Ovary (tissue), 7 donors: ENCODE measurements at regions not wholly inside any gene's neighbourhood (a gene's known extent, or its start where the extent isn't known, plus 50 kb on each side); places are given as distances from the start of the nearest gene placed in this dataset.

Source experiments
- DNase-seq, 5 donors: peaks; one replicate each; pipeline ENCODE4 v3.0.0-alpha.2; 2019 to 2020
- H3K27ac ChIP-seq, 2 donors: fragments of 200-600 bp; one replicate each; pipeline versions ENCODE4 v1.5.1 to v1.8.0; 2019 to 2022
- H3K27me3 ChIP-seq: fragments of 200-600 bp; one replicate; pipeline ENCODE4 v1.8.0; 2022
- H3K36me3 ChIP-seq: fragments of 200-600 bp; sonication (generic); one replicate; pipeline ENCODE4 v1.5.1; 2019
- H3K4me1 ChIP-seq: one replicate; pipeline ENCODE4 v1.8.1; 2013; ENCODE audit warnings: mild to moderate bottlenecking, moderate library complexity; ENCODE audit not compliant: insufficient read depth
- H3K4me3 ChIP-seq: fragments of 200-600 bp; sonication (generic); one replicate; pipeline ENCODE4 v1.5.1; 2017
- H3K9me3 ChIP-seq, 2 donors: fragments of 200-600 bp in 1 of 2; sonication (generic) in 1 of 2; one replicate each; pipeline versions ENCODE4 v1.5.1 to v1.8.1; 2013 to 2019; ENCODE audit warnings: mild to moderate bottlenecking in 1 of 2, moderate library complexity in 1 of 2
- CTCF ChIP-seq, 3 donors: fragments of 450-650 bp in 2 of 3; fragments of 200-600 bp in 1 of 3; IDR thresholded peaks; one replicate each; pipeline versions ENCODE4 v1.5.1 to v1.8.0; 2016 to 2022; ENCODE audit warnings: antibody characterized with exemption in 3 of 3, mild to moderate bottlenecking in 1 of 3
- EP300 ChIP-seq: sonication (generic); formaldehyde crosslinking; IDR thresholded peaks from one replicate; pipeline ENCODE4 v1.6.1; 2017; ENCODE audit warnings: antibody characterized with exemption
- POLR2A ChIP-seq: fragments of 450-650 bp; IDR thresholded peaks from one replicate; pipeline ENCODE4 v1.6.1; 2017; ENCODE audit warnings: antibody characterized with exemption, mild to moderate bottlenecking, moderate library complexity
- WGBS, 3 donors: extraction: QIAGEN DNeasy Blood & Tissue Kit in 1 of 3; methylation state at CpG; one replicate each; pipeline versions ENCODE4 v1.1.5 to v1.1.7; 2013 to 2017; 5-methylcytosine and 5-hydroxymethylcytosine counted together
- intact Hi-C, 4 donors: fragments of 100-400 bp; cut with DNase I; formaldehyde crosslinking; loops; one replicate each; pipeline versions ENCODE4 v1.11.0 to v1.15.1; 2022 to 2023
- donor health status: DM: no; HTN: no; CAD: no; lungs with moderate emphysema.
- donor health status: DM: no; HTN: no; CAD: no.
- donor health status: Bipolar disorder and iron deficiency.
- donor health status: DM: no; HTN: no; CAD: no.
- donor health status: DM: yes; HTN: yes; CAD: no.

GRCh38 chr11:28871090-28871489 is 762.9 kb downstream of the METTL15 start:
- Histone ChIP-seq H3K9me3 (no peaks in the 10 kb centered on the region), H3K4me3 (no peak overlapping the region), H3K27me3 (no peaks in the 10 kb centered on the region), H3K36me3 (no peaks in the 10 kb centered on the region), H3K27ac (no peak overlapping the region), H3K4me1 (no peaks in the 10 kb centered on the region)
- intact Hi-C loops = no loop called here
- no peak for DNase-seq
- no peak for TF ChIP-seq EP300
- no peak for TF ChIP-seq CTCF (IDR thresholded peaks at IDR 0.05)
- no peak for TF ChIP-seq POLR2A
- WGBS, 3 donors = 89 to 98% (median 94%) methylated on average over 1 of the region's 1 CpG

GRCh38 chr11:28863422-28863821 is 755.2 kb downstream of the METTL15 start:
- H3K36me3 ChIP-seq = no peaks in the 10 kb centered on the region
- H3K27me3 ChIP-seq = no peaks in the 10 kb centered on the region
- intact Hi-C loops = no loop called here
- TF ChIP-seq CTCF (IDR thresholded peaks at IDR 0.05) (no peak), EP300 (no peak), POLR2A (no peak)
- H3K4me3 ChIP-seq = no peak overlapping the region
- no peaks in the 10 kb centered on the region for H3K9me3 ChIP-seq
- WGBS, 3 donors = 86 to 99% (median 90%) methylated on average over 2 of the region's 2 CpGs
- DNase-seq = no peak
- H3K4me1 ChIP-seq = no peaks in the 10 kb centered on the region
- no peak overlapping the region for H3K27ac ChIP-seq

GRCh38 chr11:28860893-28861292 is 752.7 kb downstream of the METTL15 start:
- H3K4me1 ChIP-seq = no peaks in the 10 kb centered on the region
- intact Hi-C loops = no loop called here
- H3K4me3 ChIP-seq = no peak overlapping the region
- no peaks in the 10 kb centered on the region for H3K36me3 ChIP-seq
- DNase-seq = no peak
- WGBS, 3 donors = 31 to 53% (median 36%) methylated on average over 2 of the region's 2 CpGs
- no peaks in the 10 kb centered on the region for H3K27me3 ChIP-seq
- no peaks in the 10 kb centered on the region for H3K9me3 ChIP-seq
- H3K27ac ChIP-seq = no peak overlapping the region
- no peak for TF ChIP-seq EP300

- Histone ChIP-seq H3K9me3 (no peaks in the 10 kb centered on the region), H3K27me3 (no peaks in the 10 kb centered on the region), H3K4me1 (no peaks in the 10 kb centered on the region), H3K36me3 (no peaks in the 10 kb centered on the region), H3K27ac (no peak overlapping the region), H3K4me3 (no peak overlapping the region)
- DNase-seq = no peak
- TF ChIP-seq EP300 = no peak
- no peak for TF ChIP-seq POLR2A
- no peak for TF ChIP-seq CTCF (IDR thresholded peaks at IDR 0.05)
- WGBS, 3 donors = 12 to 23% (median 15%) methylated on average over 2 of the region's 2 CpGs
- intact Hi-C loops = no loop called here
Measured at GRCh38 chr11:28858076-28858475, 749.9 kb downstream of the METTL15 start.

- intact Hi-C loops = no loop called here
- no peak for TF ChIP-seq CTCF (IDR thresholded peaks at IDR 0.05)
- Histone ChIP-seq H3K27me3 (no peaks in the 10 kb centered on the region), H3K4me1 (no peaks in the 10 kb centered on the region), H3K27ac (no peak overlapping the region), H3K4me3 (no peak overlapping the region), H3K9me3 (no peaks in the 10 kb centered on the region), H3K36me3 (no peaks in the 10 kb centered on the region)
- DNase-seq = no peak
Measured at GRCh38 chr11:28849053-28849452, 740.9 kb downstream of the METTL15 start.
